HCT116 (cell line): ENCODE measurements at regions not wholly inside any gene's neighbourhood (a gene's known extent, or its start where the extent isn't known, plus 50 kb on each side); places are given as distances from the start of the nearest gene placed in this dataset.

Experiments
- ATAC-seq: fragments of 200-7000 bp; cut with Tn5 transposase; 2 replicates; pipeline ENCODE4 v1.9.1; 2020; ENCODE audit warnings: mild to moderate bottlenecking, moderate library complexity
- BruUV-seq: library from RNA; stranded (reverse); fragments of 400-500 nt; replicated peaks from 2 replicates; lab custom pipeline; 2021; lab: Mats Ljungman, UMichigan
- CTCF ChIA-PET: fragments of 300-600 bp; sonication (Branson Sonifier 250); formaldehyde crosslinking; loops from one replicate; lab custom pipeline; 2021; ENCODE audit warnings: antibody characterized with exemption; lab: Charles Lee
- POLR2A ChIA-PET: fragments of 300-600, 350-600 bp; sonication (Branson Sonifier 250); formaldehyde crosslinking; loops from one replicate; lab custom pipeline; 2021; ENCODE audit warnings: antibody characterized with exemption; lab: Charles Lee
- RAD21 ChIA-PET, 2 experiments: fragments of 300-600 bp; sonication (Branson Sonifier 250); formaldehyde crosslinking; loops; one replicate each; lab custom pipeline; 2023; ENCODE audit warnings: low total read pairs in 2 of 2; ENCODE audit not compliant: uncharacterized antibody in 2 of 2, unreplicated experiment in 2 of 2, low non-redundant PET in 1 of 2; lab: Charles Lee
- DNase-seq: peaks from one replicate; pipeline ENCODE4 v3.0.0-alpha.2; 2010; ENCODE audit warnings: low read depth, low spot score
- H2AFZ ChIP-seq: fragments of 200-600 bp; shearing (Covaris generic), sonication (generic); 2 replicates; pipeline ENCODE4 v1.6.1; 2017; ENCODE audit warnings: low read depth, mixed run types, mixed read lengths, antibody characterized with exemption, low read length; ENCODE audit not compliant: poor library complexity, severe bottlenecking
- H3K27ac ChIP-seq: 2 replicates; pipeline ENCODE4 v1.5.1; 2012; ENCODE audit warnings: low read depth, low read length
- H3K27me3 ChIP-seq: fragments of 200-600 bp; sonication (generic); 2 replicates; pipeline ENCODE4 v1.6.1; 2016; ENCODE audit warnings: mixed run types, low read length, mixed read lengths; ENCODE audit not compliant: insufficient read depth
- H3K36me3 ChIP-seq, 2 experiments: fragments of 200-500 bp in 1 of 2; fragments of 200-600 bp in 1 of 2; sonication (Bioruptor generic) in 1 of 2; sonication (generic) in 1 of 2; 2 replicates each; pipeline versions ENCODE4 v1.5.1 to v1.6.1; 2014 to 2016; ENCODE audit warnings: low read length in 2 of 2, inconsistent platforms in 1 of 2, mixed read lengths in 1 of 2, mixed run types in 1 of 2; ENCODE audit not compliant: insufficient read depth in 2 of 2, control insufficient read depth in 1 of 2
- H3K4me1 ChIP-seq, 2 experiments: fragments of 200-600 bp in 1 of 2; sonication (generic) in 1 of 2; 2 replicates each; pipeline versions ENCODE4 v1.5.1 to v1.6.1; 2012 to 2017; ENCODE audit warnings: low read length in 2 of 2, inconsistent platforms in 1 of 2, mild to moderate bottlenecking in 1 of 2, mixed read lengths in 1 of 2, mixed run types in 1 of 2, moderate library complexity in 1 of 2; ENCODE audit not compliant: insufficient read depth in 2 of 2, control insufficient read depth in 1 of 2
- H3K4me2 ChIP-seq: fragments of 200-600 bp; sonication (generic); 2 replicates; pipeline ENCODE4 v1.6.1; 2017; ENCODE audit warnings: mixed run types, low read length, mixed read lengths
- H3K4me3 ChIP-seq, 2 experiments: fragments of 200-600 bp in 1 of 2; sonication (generic) in 1 of 2; replicated peaks in 1 of 2; 2 replicates each; pipeline ENCODE4 v1.5.1; 2011 to 2016; ENCODE audit warnings: low read length in 2 of 2, control low read depth in 1 of 2, low read depth in 1 of 2, mild to moderate bottlenecking in 1 of 2, mixed read lengths in 1 of 2, mixed run types in 1 of 2
- H3K79me2 ChIP-seq: fragments of 200-600 bp; sonication (generic); 2 replicates; pipeline ENCODE4 v1.6.1; 2017; ENCODE audit warnings: mild to moderate bottlenecking, mixed run types, low read length, moderate library complexity, mixed read lengths; ENCODE audit not compliant: insufficient read depth
- H3K9ac ChIP-seq: fragments of 200-600 bp; sonication (generic); 2 replicates; pipeline ENCODE4 v1.6.1; 2016; ENCODE audit warnings: low read length, mixed read lengths
- H3K9me2 ChIP-seq: fragments of 200-600 bp; sonication (generic), shearing (Covaris generic); 2 replicates; pipeline ENCODE4 v1.6.1; 2017; ENCODE audit warnings: mixed run types, mild to moderate bottlenecking, moderate library complexity; ENCODE audit not compliant: insufficient read depth
- H3K9me3 ChIP-seq, 2 experiments: fragments of 200-500 bp in 1 of 2; fragments of 200-600 bp in 1 of 2; sonication (Bioruptor generic) in 1 of 2; sonication (generic) in 1 of 2; 2 replicates each; pipeline ENCODE4 v1.6.1; 2014 to 2017; ENCODE audit warnings: low read length in 2 of 2, mixed read lengths in 2 of 2, inconsistent platforms in 1 of 2, low read depth in 1 of 2, mild to moderate bottlenecking in 1 of 2, mixed run types in 1 of 2, moderate library complexity in 1 of 2; ENCODE audit not compliant: control insufficient read depth in 1 of 2, insufficient read depth in 1 of 2
- H4K20me1 ChIP-seq: fragments of 200-600 bp; sonication (generic), shearing (Covaris generic); 2 replicates; pipeline ENCODE4 v1.6.1; 2017; ENCODE audit warnings: mixed run types, mild to moderate bottlenecking, moderate library complexity; ENCODE audit not compliant: insufficient read depth
- ATF3 ChIP-seq: IDR thresholded peaks from 2 replicates; pipeline ENCODE4 v1.6.1; 2012
- CBX3 ChIP-seq: IDR thresholded peaks from 2 replicates; pipeline ENCODE4 v1.6.1; 2012; ENCODE audit warnings: low read depth
- CEBPB ChIP-seq: IDR thresholded peaks from 2 replicates; pipeline ENCODE4 v1.6.1; 2012; ENCODE audit warnings: low read depth
- CTCF ChIP-seq, 3 experiments: fragments of 200-600 bp in 1 of 3; sonication (generic) in 1 of 3; IDR thresholded peaks in 2 of 3; conservative IDR thresholded peaks in 1 of 3; 2 replicates each; pipeline ENCODE4 v1.5.1; 2012 to 2017; ENCODE audit warnings: low read depth in 2 of 3, low read length in 2 of 3, antibody characterized with exemption in 1 of 3, borderline replicate concordance in 1 of 3, control low read depth in 1 of 3, mild to moderate bottlenecking in 1 of 3, mixed read lengths in 1 of 3, mixed run types in 1 of 3, moderate library complexity in 1 of 3; ENCODE audit not compliant: insufficient read depth in 1 of 3
- EGR1 ChIP-seq: IDR thresholded peaks from 2 replicates; pipeline ENCODE4 v1.6.1; 2012; ENCODE audit warnings: low read depth
- ELF1 ChIP-seq: IDR thresholded peaks from 2 replicates; pipeline ENCODE4 v1.6.1; 2012; ENCODE audit warnings: low read depth, borderline replicate concordance
- EZH2 ChIP-seq: fragments of 200-600 bp; sonication (generic); IDR thresholded peaks from 2 replicates; pipeline ENCODE4 v1.6.1; 2017; ENCODE audit warnings: antibody characterized with exemption, mixed run types
- EZH2phosphoT487 ChIP-seq: fragments of 200-600 bp; IDR thresholded peaks from 2 replicates; pipeline ENCODE4 v1.6.1; 2018; ENCODE audit warnings: antibody characterized with exemption, borderline replicate concordance
- POLR2A ChIP-seq: IDR thresholded peaks from 2 replicates; pipeline ENCODE4 v1.7.0; 2011; ENCODE audit warnings: borderline replicate concordance; ENCODE audit not compliant: insufficient read depth, insufficient read length; ENCODE audit errors: extremely low read depth
- POLR2AphosphoS5 ChIP-seq: IDR thresholded peaks from 2 replicates; pipeline ENCODE4 v1.6.1; 2011; ENCODE audit warnings: mild to moderate bottlenecking, low read depth, low read length, moderate library complexity
- SIN3A ChIP-seq: IDR thresholded peaks from 2 replicates; pipeline ENCODE4 v1.6.1; 2012; ENCODE audit warnings: low read depth
- SP1 ChIP-seq: IDR thresholded peaks from 2 replicates; pipeline ENCODE4 v1.6.1; 2012; ENCODE audit warnings: low read depth
- SRF ChIP-seq: IDR thresholded peaks from 2 replicates; pipeline ENCODE4 v1.6.1; 2012; ENCODE audit warnings: low read depth
- TCF7L2 ChIP-seq: IDR thresholded peaks from 2 replicates; pipeline ENCODE4 v1.7.0; 2011; ENCODE audit warnings: borderline replicate concordance, inconsistent platforms; ENCODE audit not compliant: insufficient read depth, insufficient read length; ENCODE audit errors: extremely low read depth
- YY1 ChIP-seq: IDR thresholded peaks from 2 replicates; pipeline ENCODE4 v1.6.1; 2011; ENCODE audit warnings: low read length, low read depth, moderate library complexity, mild to moderate bottlenecking; ENCODE audit not compliant: insufficient replicate concordance; ENCODE audit errors: extremely low read depth
- intact Hi-C: fragments of 100-400 bp; cut with micrococcal nuclease; formaldehyde crosslinking; loops from 2 replicates; pipeline ENCODE4 v1.10.0; 2022

- CTCF ChIA-PET = no interaction called here
- BruUV-seq = no TSS peak
Observed at GRCh38 chr14:85063747-85064146, 466.2 kb upstream of the FLRT2 start.

More at GRCh38 chr14:85063747-85064146, 466.2 kb upstream of the FLRT2 start:
- H3K9me3 ChIP-seq = peaks cover 0 to 29% of the 10 kb centered on the region in 2 experiments; a peak in 3 of 4 replicates
- TF ChIP-seq POLR2AphosphoS5 (no peak), ATF3 (no peak), SRF (no peak), EGR1 (no peak), SP1 (no peak), TCF7L2 (no peak), CTCF (IDR thresholded peaks at IDR 0.05 in 2 of 3, conservative IDR thresholded peaks at IDR 0.05 in 1 of 3; ENCODE audit: borderline replicate concordance in 1 of 3, insufficient read depth in 1 of 3, low read depth in 2 of 3, low read length in 2 of 3) (no peak), SIN3A (no peak), CEBPB (no peak), EZH2phosphoT487 (no peak), CBX3 (no peak), YY1 (no peak), ELF1 (no peak), EZH2 (no peak), POLR2A (no peak)
- TF ChIP-seq, all 23 proteins: peak for 0
- Histone ChIP-seq H3K27ac (no peak overlapping the region), H3K36me3 (no peaks in the 10 kb centered on the region), H3K4me3 (no peak overlapping the region), H3K4me1 (no peaks in the 10 kb centered on the region), H3K9ac (no peak overlapping the region), H2AFZ (no peak overlapping the region), H3K9me2 (no peaks in the 10 kb centered on the region), H4K20me1 (no peaks in the 10 kb centered on the region), H3K27me3 (no peaks in the 10 kb centered on the region), H3K4me2 (no peak overlapping the region), H3K79me2 (no peaks in the 10 kb centered on the region)
- ChIA-PET RAD21 (no interaction called here), POLR2A (no interaction called here)
- no peak for DNase-seq
- intact Hi-C loops = no loop called here
- no peak for ATAC-seq
